ENCODE measurements at regions not wholly inside any gene's neighbourhood (a gene's known extent, or its start where the extent isn't known, plus 50 kb on each side); places are given as distances from the start of the nearest gene placed in this dataset.
"Not testable (repeated sequence)": the region's sequence is repeated elsewhere in the genome, so short reads cannot be mapped to it uniquely, and the experiment has no call there.

- no peak for DNase-seq (ENCODE audit: low read depth)
Observed at GRCh38 chr7:46754140-46754720, 827.7 kb downstream of the TNS3 start.

GRCh38 chr7:46753662-46754061 is 828.2 kb downstream of the TNS3 start:
- no peak for DNase-seq (ENCODE audit: low read depth)

- no peak for DNase-seq (ENCODE audit: low read depth)
Observed at GRCh38 chr7:46752881-46753366, 829.0 kb downstream of the TNS3 start.

- DNase-seq (ENCODE audit: low read depth), result not testable (repeated sequence)
Observed at GRCh38 chr7:46751927-46752723, 829.8 kb downstream of the TNS3 start.

- no peak for DNase-seq (ENCODE audit: low read depth)
Observed at GRCh38 chr7:46751471-46751870, 830.4 kb upstream of the IGFBP3 start.

GRCh38 chr7:46750321-46750865 is 829.3 kb upstream of the IGFBP3 start:
- DNase-seq (ENCODE audit: low read depth), result no peak

GRCh38 chr7:46747869-46748576 is 827.0 kb upstream of the IGFBP3 start:
- no peak for DNase-seq (ENCODE audit: low read depth)

GRCh38 chr7:46746695-46747687 is 825.9 kb upstream of the IGFBP3 start:
- no peak for DNase-seq (ENCODE audit: low read depth)

GRCh38 chr7:46745707-46746090 is 824.6 kb upstream of the IGFBP3 start:
- DNase-seq (ENCODE audit: low read depth), result no peak

GRCh38 chr7:46744957-46745706 is 824.1 kb upstream of the IGFBP3 start:
- DNase-seq (ENCODE audit: low read depth), result no peak

- no peak for DNase-seq (ENCODE audit: low read depth)
Observed at GRCh38 chr7:46742601-46743000, 821.5 kb upstream of the IGFBP3 start.

- DNase-seq (ENCODE audit: low read depth), result no peak
Observed at GRCh38 chr7:46741938-46742540, 821.0 kb upstream of the IGFBP3 start.

GRCh38 chr7:46741181-46741580 is 820.1 kb upstream of the IGFBP3 start:
- DNase-seq (ENCODE audit: low read depth), result no peak

GRCh38 chr7:46739518-46740234 is 818.6 kb upstream of the IGFBP3 start:
- DNase-seq (ENCODE audit: low read depth), result no peak

GRCh38 chr7:46738796-46739195 is 817.7 kb upstream of the IGFBP3 start:
- DNase-seq (ENCODE audit: low read depth), result no peak

- DNase-seq (ENCODE audit: low read depth), result no peak
Observed at GRCh38 chr7:46738165-46738564, 817.1 kb upstream of the IGFBP3 start.

- no peak for DNase-seq (ENCODE audit: low read depth)
Observed at GRCh38 chr7:46725838-46726237, 804.8 kb upstream of the IGFBP3 start.

GRCh38 chr7:46725136-46725535 is 804.1 kb upstream of the IGFBP3 start:
- DNase-seq (ENCODE audit: low read depth), result no peak

- no peak for DNase-seq (ENCODE audit: low read depth)
Observed at GRCh38 chr7:46723742-46724141, 802.7 kb upstream of the IGFBP3 start.

- DNase-seq (ENCODE audit: low read depth), result no peak
Observed at GRCh38 chr7:46723003-46723402, 801.9 kb upstream of the IGFBP3 start.

All from fibroblast of the conjunctiva (primary cell).